ENCODE measurements at regions not wholly inside any gene's neighbourhood (a gene's known extent, or its start where the extent isn't known, plus 50 kb on each side); places are given as distances from the start of the nearest gene placed in this dataset.

- TF ChIP-seq, protein P1, sequence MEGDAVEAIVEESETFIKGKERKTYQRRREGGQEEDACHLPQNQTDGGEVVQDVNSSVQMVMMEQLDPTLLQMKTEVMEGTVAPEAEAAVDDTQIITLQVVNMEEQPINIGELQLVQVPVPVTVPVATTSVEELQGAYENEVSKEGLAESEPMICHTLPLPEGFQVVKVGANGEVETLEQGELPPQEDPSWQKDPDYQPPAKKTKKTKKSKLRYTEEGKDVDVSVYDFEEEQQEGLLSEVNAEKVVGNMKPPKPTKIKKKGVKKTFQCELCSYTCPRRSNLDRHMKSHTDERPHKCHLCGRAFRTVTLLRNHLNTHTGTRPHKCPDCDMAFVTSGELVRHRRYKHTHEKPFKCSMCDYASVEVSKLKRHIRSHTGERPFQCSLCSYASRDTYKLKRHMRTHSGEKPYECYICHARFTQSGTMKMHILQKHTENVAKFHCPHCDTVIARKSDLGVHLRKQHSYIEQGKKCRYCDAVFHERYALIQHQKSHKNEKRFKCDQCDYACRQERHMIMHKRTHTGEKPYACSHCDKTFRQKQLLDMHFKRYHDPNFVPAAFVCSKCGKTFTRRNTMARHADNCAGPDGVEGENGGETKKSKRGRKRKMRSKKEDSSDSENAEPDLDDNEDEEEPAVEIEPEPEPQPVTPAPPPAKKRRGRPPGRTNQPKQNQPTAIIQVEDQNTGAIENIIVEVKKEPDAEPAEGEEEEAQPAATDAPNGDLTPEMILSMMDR (IDR thresholded peaks at IDR 0.05; ENCODE audit: low read depth, low read length, missing control alignments), result no peak
- in situ Hi-C loops (cut with HindIII; ENCODE audit: low sequenced_read_pairs), result no loop called here
- peak; percentile 5 for DNase-seq (ENCODE audit: low read depth)
- H3K4me3 ChIP-seq (ENCODE audit: low read depth, low read length), result no peak overlapping the region
Measured at GRCh38 chr5:167207081-167207480, 1084.4 kb upstream of the WWC1 start.

GRCh38 chr5:167208911-167209310 lies 1082.5 kb upstream of the WWC1 start:
- DNase-seq (ENCODE audit: low read depth), result peak; percentile 35
- H3K4me3 ChIP-seq (ENCODE audit: low read depth, low read length), result no peak overlapping the region
- in situ Hi-C loops (cut with HindIII; ENCODE audit: low sequenced_read_pairs), result no loop called here

DNA sequence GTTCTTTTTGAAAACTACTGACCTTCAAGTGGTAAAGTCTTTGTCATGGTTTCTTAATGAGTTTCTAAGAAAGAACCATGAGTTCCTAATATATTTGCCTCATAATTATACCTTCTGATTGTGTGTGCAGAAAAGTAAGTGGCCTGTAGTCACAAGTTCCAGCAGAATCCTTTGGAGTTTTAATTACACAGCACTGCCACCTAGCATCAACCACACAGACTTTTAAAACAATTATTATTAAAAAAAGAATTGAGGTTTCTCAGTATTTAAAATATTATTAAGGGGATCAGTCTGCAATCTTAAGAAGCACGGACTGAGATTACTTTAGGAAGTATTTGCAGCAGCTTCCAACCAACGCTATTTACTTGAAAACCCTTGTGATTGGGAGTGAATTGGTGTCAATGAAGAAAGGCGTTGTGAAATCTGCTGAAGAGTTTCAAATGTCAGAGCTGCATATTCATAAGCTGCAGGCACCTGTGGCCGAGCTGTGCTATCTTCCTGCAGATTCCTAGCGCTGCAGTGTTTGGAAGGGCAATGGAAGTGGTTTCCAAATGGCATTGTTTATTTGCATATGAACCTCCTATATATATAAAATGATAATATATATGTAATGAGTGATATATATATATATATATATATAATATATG lies 1074.2 kb upstream of the WWC1 start:
- in situ Hi-C loops (cut with HindIII; ENCODE audit: low sequenced_read_pairs), result no loop called here
- TF ChIP-seq, protein P1 (IDR thresholded peaks at IDR 0.05; ENCODE audit: low read depth, low read length, missing control alignments), result no peak
- no peak overlapping the region for H3K4me3 ChIP-seq (ENCODE audit: low read depth, low read length)
- no peak for DNase-seq (ENCODE audit: low read depth)

More at GRCh38 chr5:167208911-167209310, 1082.5 kb upstream of the WWC1 start:
- TF ChIP-seq, protein P1 (IDR thresholded peaks at IDR 0.05; ENCODE audit: low read depth, low read length, missing control alignments), result no peak

GRCh38 chr5:167219298-167219697 lies 1072.1 kb upstream of the WWC1 start:
- in situ Hi-C loops (cut with HindIII; ENCODE audit: low sequenced_read_pairs), result no loop called here
- TF ChIP-seq, protein P1 (IDR thresholded peaks at IDR 0.05; ENCODE audit: low read depth, low read length, missing control alignments), result no peak
- no peak overlapping the region for H3K4me3 ChIP-seq (ENCODE audit: low read depth, low read length)
- DNase-seq (ENCODE audit: low read depth), result no peak

- DNase-seq (ENCODE audit: low read depth), result no peak
- in situ Hi-C loops (cut with HindIII; ENCODE audit: low sequenced_read_pairs), result no loop called here
- H3K4me3 ChIP-seq (ENCODE audit: low read depth, low read length), result no peak overlapping the region
- TF ChIP-seq, protein P1 (IDR thresholded peaks at IDR 0.05; ENCODE audit: low read depth, low read length, missing control alignments), result no peak
Measured at GRCh38 chr5:167226386-167226785, 1065.1 kb upstream of the WWC1 start.

GRCh38 chr5:167228134-167228533 lies 1063.3 kb upstream of the WWC1 start:
- TF ChIP-seq, protein P1 (IDR thresholded peaks at IDR 0.05; ENCODE audit: low read depth, low read length, missing control alignments), result no peak

More at GRCh38 chr5:167228134-167228533, 1063.3 kb upstream of the WWC1 start:
- in situ Hi-C loops (cut with HindIII; ENCODE audit: low sequenced_read_pairs), result no loop called here
- no peak for DNase-seq (ENCODE audit: low read depth)
- H3K4me3 ChIP-seq (ENCODE audit: low read depth, low read length), result no peak overlapping the region

Measured in astrocyte of the cerebellum (primary cell).